ENCODE measurements at regions not wholly inside any gene's neighbourhood (a gene's known extent, or its start where the extent isn't known, plus 50 kb on each side); places are given as distances from the start of the nearest gene placed in this dataset.
"Not testable (repeated sequence)": the region's sequence is repeated elsewhere in the genome, so short reads cannot be mapped to it uniquely, and the experiment has no call there.

DNA sequence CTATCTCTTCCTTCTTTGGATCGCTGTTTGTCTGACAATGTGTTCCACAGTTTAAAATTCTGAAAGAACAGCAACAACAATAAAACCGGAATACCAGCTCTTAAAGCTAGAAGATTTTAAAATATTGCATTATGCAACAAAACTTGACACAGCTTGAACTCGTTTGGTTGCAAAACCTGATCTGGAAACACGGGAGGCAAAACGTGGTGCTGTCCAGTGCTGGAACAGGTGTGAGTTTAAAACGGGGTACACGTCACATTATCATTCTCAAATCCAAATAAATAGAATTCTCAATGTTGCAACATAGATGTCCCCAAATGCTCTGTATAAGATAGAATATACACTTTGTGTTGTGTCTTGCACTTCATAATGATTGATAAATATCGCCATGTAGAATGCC is 110.9 kb upstream of the LYSMD4 start:
- intact Hi-C loops (cut with DNase I) = no loop called here
- no peak for ATAC-seq
- DNase-seq = no peak

DNA sequence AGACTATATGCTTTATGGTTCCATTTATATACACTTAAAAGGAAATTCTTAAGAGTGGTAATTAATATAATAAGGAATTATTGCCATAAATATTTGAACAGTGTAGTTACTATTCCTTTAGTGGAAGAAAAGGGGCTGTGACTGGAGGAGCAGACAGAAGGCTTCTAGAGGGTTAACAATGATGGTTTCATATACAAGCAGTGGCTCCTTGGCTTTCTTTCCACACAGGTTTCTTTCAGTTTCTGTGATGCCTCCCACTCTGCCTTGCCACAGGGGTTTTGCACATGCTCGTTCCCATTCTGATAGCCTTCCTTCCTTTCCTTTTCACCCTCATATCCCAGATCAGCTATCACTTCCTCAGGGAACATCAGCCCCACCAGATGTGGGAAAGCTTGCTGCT is 108.8 kb upstream of the LYSMD4 start:
- no peak for ATAC-seq
- intact Hi-C loops (cut with DNase I) = no loop called here
- no peak for DNase-seq

DNA sequence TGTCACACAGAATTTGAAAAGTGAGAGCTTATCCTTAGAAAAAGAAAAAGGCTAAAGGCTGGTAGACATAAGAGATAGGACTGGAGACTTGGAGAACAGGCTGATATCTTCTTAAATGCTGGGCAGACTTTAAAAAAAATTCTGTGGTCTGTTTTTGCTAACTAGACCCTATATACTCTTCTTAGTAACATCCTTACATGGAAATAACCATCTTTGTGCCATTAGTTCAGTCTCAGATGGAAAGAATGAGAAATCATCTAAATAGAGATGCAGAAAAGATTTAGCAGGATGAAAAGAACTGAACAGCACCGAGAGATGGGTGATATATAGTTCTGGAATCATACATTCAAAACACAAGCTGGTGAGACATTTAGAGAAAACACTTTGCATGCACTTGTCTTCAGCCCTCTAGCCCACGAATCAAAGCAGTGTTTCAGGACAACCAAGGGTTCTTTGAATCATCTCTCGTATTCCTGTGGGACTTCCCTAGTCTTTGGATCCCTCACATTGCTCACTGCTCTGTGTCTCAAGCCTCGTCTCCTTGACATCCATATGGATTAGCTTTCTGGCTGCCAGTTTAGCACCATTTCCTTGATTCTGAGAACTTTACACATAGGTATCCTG is 93.0 kb upstream of the LYSMD4 start:
- no peak for ATAC-seq
- intact Hi-C loops (cut with DNase I) = no loop called here
- no peak for DNase-seq

DNA sequence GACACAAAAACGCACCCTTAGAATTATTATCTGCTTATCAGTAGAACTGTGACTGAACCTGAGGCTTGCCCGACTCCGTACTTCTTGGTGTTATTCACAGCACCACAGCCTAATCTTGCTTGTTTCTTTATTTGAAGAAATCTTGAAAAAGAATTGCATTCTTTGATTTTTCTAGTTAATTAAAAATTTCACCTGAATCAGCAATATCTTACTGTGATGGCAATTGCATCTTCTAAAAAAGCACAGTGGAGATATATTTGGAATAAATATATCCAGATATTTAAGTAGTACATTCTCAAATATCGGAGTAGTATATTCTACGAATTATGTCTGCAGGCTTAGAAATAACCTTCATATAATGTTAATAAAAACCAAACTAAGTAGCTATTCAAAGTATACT is 90.1 kb upstream of the LYSMD4 start:
- no peak for ATAC-seq
- intact Hi-C loops (cut with DNase I) = no loop called here

DNA sequence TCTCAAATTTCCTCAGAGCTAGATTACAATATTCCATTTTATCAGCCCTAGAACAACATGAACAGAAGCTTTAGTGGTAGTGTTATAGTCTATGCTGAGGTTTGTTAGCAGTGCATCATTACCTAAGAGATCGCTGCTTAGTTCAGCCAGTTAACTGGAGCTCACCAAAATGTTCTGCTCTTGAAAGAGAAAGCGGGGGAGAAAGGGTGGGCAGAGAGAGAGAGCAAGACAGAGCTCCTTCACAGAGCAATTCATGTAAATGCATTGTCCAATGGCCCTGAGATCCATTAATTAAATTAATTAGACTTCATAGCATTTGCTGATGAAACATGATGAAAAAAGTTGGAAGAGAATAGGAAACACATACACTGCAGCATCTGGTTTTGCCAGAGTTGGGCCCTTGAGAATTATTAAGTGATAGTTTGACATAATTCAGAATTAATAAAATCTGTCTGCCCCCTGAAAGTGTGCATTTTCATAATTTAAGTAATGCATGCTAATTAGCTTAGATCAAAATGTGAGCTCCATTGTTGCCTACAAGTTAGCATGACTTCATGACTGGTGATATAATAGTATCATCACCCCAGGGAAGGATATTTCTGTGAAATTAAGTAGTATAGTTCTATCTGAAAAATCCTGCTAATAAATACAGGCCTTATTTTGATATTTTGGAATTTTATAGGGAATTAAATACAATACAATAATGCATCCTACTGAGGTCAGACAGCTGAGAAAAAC is 86.9 kb upstream of the LYSMD4 start:
- DNase-seq (no peak), ATAC-seq (no peak)
- intact Hi-C loops (cut with DNase I) = no loop called here

More for the DNA sequence above, 90.1 kb upstream of the LYSMD4 start:
- no peak for DNase-seq

DNA sequence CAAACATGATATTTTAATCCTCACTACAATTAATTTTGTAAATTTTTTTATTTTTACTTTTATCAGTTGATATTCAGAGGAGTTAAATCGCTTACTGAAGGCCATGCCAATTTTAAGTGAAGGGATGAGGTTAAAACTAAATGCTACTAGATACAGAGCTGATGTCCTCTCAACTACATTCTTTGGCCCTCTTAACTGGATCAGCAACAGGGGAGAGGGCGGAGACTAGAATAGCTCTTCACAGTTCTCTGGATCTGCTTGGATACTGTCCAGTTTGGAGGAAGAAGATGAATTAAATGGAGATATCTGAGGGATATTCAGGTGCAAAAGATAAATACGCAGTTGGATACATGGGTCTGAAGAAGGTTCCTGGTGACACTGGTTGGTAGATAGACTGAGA is 85.6 kb upstream of the LYSMD4 start:
- ATAC-seq (peak; percentile 75 to 86), DNase-seq (no peak)
- intact Hi-C loops (cut with DNase I) = no loop called here

DNA sequence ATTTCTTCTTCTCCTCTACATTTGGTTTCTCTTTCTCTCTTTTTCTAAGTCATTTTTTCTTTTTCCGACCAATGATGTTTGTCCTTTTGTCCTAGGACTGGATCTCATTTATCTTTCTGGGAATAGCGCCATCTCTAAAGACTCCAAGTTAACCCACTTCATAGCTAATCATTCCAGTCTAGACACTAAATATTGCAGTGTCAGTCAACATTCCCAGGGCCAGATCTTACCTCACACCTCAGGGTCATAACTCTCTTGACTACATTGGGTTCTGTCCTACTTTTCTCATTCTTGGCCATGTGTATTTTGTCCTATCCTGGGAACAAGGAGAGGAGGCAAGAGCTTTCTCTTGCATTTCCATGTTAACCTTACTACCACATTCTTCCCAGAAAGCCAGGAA is 83.6 kb upstream of the LYSMD4 start:
- DNase-seq; intact Hi-C loops (cut with DNase I): not testable (repeated sequence)
- ATAC-seq = peak; percentile 91 to 94

DNA sequence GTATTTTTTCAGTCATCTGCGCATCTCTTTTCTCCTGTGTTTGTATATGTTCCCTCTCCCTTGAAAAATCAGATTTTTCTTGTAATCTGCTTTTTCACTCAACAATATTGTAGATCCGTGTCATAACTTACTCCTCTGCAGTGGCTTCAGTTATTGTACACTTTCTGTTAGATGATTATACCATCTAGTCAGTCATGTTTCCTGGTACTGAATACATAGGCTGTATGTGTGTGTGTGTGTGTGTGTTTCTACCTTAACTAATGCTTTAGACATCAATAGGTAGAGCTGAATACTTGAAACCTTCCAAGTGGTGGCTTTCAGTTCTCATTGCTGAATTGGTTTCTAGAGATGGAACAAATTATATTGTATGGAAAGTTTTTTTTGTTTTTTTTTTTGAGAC is 77.4 kb upstream of the LYSMD4 start:
- ATAC-seq; DNase-seq; intact Hi-C loops (cut with DNase I): not testable (repeated sequence)

DNA sequence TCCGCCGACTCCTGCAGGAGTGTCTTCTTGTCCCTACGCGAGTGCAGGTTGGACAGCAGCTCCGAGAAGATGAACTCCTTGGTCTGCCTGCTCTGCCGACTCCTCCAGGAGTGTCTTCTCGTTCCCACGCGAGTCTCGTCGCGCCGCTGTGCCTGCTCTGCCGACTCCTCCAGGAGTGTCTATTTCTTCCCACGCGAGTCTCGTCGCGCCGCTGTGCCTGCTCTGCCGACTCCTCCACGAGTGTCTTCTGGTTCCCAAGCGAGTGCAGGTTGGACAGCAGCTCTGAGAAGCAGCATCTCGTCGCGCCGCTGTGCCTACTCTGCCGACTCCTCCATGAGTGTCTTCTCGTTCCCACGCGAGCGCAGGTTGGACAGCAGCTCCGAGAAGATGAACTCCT is 66.6 kb upstream of the LYSMD4 start:
- ATAC-seq; intact Hi-C loops (cut with DNase I); DNase-seq: not testable (repeated sequence)

DNA sequence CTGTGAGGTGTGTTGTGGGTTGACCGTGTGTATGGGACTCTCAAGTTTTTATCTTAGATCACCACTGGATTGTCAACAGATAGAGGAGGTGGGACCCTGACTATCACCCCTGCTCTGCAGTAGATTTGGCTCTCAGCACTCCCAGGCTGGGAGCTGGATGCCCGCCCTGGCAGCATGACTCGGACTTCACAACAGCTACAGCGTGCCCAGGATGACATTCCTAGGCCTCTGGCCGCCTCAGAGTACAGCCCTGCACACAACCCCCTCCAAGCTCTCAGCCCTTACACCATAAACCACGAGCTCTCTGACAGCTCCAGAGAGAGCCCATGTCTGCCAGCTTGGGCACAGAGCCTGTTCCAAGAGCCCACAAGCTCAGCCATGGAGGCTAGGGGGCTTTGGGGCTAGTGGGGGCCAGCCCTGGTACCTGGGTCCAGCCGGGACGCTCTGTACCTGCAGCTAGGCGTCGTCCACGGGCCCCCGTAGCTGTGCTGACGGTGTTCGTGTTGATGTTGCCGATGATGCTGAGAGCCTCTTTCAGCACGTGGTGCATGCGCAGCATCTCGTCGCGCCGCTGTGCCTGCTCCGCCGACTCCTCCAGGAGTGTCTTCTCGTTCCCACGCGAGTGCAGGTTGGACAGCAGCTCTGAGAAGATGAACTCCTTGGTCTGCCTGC is 66.1 kb upstream of the LYSMD4 start:
- intact Hi-C loops (cut with DNase I); DNase-seq: not testable (repeated sequence)
- peak; percentile 82 to 94 for ATAC-seq

DNA sequence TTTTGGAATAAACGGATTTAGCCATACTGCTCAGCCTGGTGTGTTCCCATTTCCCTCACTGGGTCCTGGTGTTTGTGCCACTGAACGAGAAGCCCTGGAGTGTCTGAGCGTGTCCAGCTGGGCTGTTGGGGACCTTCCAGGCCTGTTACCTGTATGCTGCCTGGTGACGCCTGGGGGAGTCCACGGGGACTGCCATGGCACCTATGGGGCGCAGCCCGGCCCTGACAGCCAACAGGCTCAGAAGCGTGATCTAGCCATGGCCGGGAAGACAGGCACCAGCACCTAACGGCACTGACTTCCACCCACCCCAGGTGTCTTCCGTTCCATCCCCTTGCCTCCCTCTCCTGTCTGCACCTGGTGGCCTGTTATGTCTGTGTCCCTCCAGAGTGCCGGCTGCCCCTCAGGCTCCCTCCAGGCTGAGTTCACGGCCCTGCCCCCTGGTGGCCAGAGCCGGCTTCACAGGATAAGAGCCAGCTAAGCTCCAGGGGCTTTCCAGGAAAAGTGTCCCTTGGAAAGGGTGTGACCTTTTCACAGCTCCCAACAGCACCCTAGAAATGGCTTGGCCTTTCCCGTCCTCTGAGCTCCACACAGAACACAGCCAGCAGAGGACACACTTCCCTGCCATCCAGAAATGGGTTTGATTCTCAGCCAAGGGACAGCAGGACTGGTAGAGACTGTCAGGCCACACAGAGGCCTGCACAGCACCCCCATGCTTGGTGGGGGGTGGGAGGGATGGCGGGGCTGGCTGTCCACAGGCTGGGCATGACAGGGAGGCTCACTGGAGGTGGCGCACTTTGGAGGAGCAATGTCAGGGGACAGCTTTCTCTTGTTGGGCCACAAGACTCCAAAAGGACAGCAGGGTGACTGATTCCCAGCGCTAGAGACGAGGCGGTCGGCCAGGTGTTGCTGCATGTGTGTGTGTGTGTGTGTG is 64.0 kb upstream of the LYSMD4 start:
- ATAC-seq; intact Hi-C loops (cut with DNase I); DNase-seq: not testable (repeated sequence)

DNA sequence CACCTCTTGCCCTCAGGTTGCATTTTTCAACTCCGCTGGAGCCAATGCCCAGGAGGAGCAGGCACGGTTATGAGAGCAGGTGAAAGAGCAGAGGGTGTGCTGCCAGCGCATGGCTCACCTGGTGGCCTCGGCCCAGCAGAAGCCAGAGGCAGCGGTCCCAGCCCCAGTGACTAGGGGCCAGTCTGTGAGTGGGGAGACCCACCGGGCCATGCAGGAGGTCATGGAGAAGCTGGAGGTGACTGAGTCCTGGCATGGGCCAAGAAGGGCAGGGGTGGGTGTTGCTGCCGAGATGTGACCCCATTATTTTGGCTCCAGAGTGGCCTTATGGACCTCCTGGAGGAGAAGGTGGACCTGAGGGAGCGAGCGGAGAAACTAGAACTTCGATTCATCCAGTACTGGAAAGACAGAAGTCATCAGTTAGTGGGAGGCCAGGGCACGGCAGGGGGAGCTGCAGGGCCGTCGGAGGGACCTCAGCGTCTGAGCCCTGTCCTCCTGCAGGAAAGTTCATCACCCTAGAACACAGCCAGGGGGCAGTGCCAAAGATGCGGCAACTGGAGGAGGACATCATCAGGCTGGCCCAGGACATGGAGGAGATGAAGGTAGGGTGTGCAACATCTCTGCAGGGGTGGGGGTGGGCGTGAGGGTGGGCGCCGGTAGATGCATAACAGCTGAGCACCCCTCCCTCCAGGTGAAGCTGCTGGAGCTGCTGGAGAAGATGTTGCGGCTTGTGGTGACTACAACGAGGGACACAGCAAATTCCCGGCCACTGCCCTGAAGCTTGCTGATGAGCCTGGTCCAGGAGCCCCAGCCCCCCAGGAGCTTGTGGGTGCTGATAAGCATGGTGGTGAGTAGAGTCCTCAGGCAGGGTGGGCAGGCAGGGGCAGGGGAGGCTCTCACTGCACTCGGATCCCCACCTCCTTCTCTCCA is 58.9 kb upstream of the LYSMD4 start:
- not testable (repeated sequence) for ATAC-seq, DNase-seq
- intact Hi-C loops (cut with DNase I) = loop anchor here in 1 of 2 donors (5.0 kb wide), 1 partner anchor 120 kb away; no protein-coding TSS in a partner anchor

DNA sequence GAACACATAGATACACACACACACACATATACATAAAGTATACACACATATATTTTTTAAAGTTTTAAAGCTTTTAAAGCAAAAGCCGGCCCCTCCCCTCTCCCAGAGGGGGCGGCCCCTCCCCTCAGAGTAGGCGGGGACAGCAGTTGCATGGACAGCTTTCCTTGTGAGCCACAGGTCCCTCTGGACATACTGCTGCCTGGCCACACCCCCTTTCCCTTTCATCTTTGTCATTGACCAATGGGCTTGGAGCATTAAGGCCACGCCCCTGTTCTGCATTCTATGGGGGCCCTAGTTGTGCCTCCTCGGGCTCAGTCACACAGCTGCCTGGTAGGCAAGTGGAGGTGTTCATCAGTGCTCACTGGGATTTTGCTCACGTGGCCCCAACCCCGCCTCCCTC is 57.5 kb upstream of the LYSMD4 start:
- not testable (repeated sequence) for DNase-seq, ATAC-seq
- intact Hi-C loops (cut with DNase I) = loop anchor here in 1 of 2 donors (5.0 kb wide), 1 partner anchor 122 kb away; no protein-coding TSS in a partner anchor

DNA sequence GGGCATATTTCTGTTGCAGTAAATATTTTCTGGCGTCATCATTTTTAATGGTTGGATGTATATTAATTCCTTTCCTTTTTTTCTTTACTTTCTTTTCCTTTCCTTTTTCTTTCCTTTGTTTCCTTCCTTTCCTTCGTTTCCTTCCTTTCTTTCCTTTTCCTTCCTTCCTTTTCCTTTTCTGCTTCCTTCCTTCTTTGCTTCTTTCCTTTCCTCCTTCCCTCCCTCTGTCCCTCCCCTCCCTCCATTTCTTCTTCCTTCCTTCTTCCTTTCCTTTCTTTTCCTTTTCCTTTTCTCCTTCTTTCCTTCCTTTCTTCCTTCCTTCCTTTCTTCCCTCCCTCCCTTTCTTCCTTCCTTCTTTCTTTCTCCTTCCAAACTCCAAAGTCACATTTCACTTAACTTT is 54.9 kb upstream of the LYSMD4 start:
- ATAC-seq (no peak), DNase-seq (no peak)
- intact Hi-C loops (cut with DNase I) = no loop called here

DNA sequence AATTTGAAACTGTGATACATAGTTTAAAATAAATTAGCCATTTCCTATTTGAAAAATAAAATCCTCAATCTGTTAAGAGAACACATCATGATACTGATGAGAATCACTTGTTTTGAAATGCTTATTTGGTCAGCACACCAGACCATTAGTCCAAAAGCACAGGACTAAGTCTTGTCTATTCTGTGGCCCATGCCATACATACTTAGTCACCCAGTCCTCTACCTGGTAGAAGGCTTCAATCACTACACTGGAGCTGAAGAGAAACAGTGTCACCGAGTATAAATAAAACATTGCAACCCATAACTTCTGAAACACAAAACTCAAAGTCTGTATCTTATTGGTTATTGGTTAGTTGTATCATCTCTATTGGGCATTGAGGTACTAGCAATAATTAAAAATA is 51.6 kb upstream of the LYSMD4 start:
- intact Hi-C loops (cut with DNase I) = not testable (repeated sequence)

DNA sequence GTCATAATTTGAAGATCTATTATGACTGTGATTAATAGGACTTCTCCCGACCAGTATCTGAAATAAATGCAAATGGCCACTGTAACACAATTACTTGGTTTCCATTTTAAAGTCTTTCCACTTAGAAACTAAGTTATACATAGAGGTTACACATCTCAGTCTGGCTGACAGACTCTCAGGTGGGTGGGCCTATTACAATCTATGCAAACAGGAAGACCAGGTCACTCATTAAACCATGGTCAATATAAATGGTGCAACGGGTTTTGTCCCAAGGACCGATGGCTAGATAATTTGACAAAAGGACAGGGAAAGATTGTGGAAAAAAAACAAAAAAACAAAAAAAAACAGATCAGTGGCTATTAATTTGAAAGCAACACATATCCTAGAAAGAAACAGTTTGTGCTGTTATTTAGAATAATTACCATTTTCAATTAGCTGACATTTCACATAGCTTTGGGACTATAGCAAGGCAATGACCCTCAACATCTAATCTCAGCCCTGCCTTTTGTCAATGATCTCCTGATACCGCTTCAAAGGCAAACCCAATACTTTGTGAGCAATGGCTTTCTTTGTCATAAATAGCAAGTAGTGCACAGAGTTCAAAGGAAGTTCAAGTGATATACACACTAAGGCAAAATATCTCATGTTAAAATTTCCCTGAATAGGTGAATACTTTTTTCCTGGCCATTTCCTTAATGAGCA is 50.8 kb upstream of the LYSMD4 start:
- intact Hi-C loops (cut with DNase I); DNase-seq; ATAC-seq: not testable (repeated sequence)

More for the DNA sequence above, 51.6 kb upstream of the LYSMD4 start:
- ATAC-seq, DNase-seq: not testable (repeated sequence)

Measured in left cardiac atrium (tissue), 4 donors.